HEK293T (cell line): ENCODE measurements at regions not wholly inside any gene's neighbourhood (a gene's known extent, or its start where the extent isn't known, plus 50 kb on each side); places are given as distances from the start of the nearest gene placed in this dataset.

Source experiments
- CTCF ChIA-PET: fragments of 350-600 bp; formaldehyde crosslinking; extraction: SDS; loops from one replicate; lab custom pipeline; 2021; ENCODE audit warnings: antibody characterized with exemption, inconsistent platforms; lab: Yijun Ruan, JAX
- POLR2A ChIA-PET: fragments of 350-600 bp; formaldehyde crosslinking; extraction: SDS; loops from one replicate; lab custom pipeline; 2020; ENCODE audit warnings: antibody characterized with exemption, inconsistent platforms; lab: Yijun Ruan, JAX
- DNase-seq: peaks from one replicate; pipeline ENCODE4 v3.0.0; 2012; ENCODE audit warnings: mixed read lengths; ENCODE audit errors: extremely low spot score
- ARNT ChIP-seq: fragments of 450-650 bp; IDR thresholded peaks from 2 replicates; pipeline ENCODE4 v1.6.1; 2017; ENCODE audit warnings: mild to moderate bottlenecking
- BHLHE40 ChIP-seq: fragments of 450-650 bp; IDR thresholded peaks from 2 replicates; pipeline ENCODE4 v1.6.1; 2016; ENCODE audit warnings: mild to moderate bottlenecking, moderate library complexity, borderline replicate concordance
- CTBP1 ChIP-seq: fragments of 450-650 bp; IDR thresholded peaks from 2 replicates; pipeline ENCODE4 v1.6.1; 2016; ENCODE audit warnings: borderline replicate concordance
- ELF4 ChIP-seq: fragments of 450-650 bp; IDR thresholded peaks from 2 replicates; pipeline ENCODE4 v1.6.1; 2017; ENCODE audit warnings: antibody characterized with exemption
- FOXA1 ChIP-seq: fragments of 450-650 bp; IDR thresholded peaks from 2 replicates; pipeline ENCODE4 v1.6.1; 2016; ENCODE audit warnings: mild to moderate bottlenecking
- FOXK2 ChIP-seq: fragments of 450-650 bp; IDR thresholded peaks from 2 replicates; pipeline ENCODE4 v1.6.1; 2016; ENCODE audit warnings: mild to moderate bottlenecking
- FOXM1 ChIP-seq: fragments of 450-650 bp; IDR thresholded peaks from 2 replicates; pipeline ENCODE4 v1.6.1; 2017; ENCODE audit warnings: mild to moderate bottlenecking, borderline replicate concordance
- HDGF ChIP-seq: fragments of 450-650 bp; IDR thresholded peaks from 2 replicates; pipeline ENCODE4 v1.6.1; 2017; ENCODE audit warnings: antibody characterized with exemption, borderline replicate concordance
- L3MBTL2 ChIP-seq: fragments of 450-650 bp; conservative IDR thresholded peaks from 2 replicates; pipeline ENCODE4 v1.6.1; 2016; ENCODE audit warnings: mild to moderate bottlenecking
- LEF1 ChIP-seq: fragments of 450-650 bp; IDR thresholded peaks from 2 replicates; pipeline ENCODE4 v1.6.1; 2017; ENCODE audit warnings: mild to moderate bottlenecking, borderline replicate concordance
- NFRKB ChIP-seq: fragments of 450-650 bp; IDR thresholded peaks from 2 replicates; pipeline ENCODE4 v1.6.1; 2016; ENCODE audit warnings: mild to moderate bottlenecking, moderate library complexity
- SP1 ChIP-seq: fragments of 450-650 bp; IDR thresholded peaks from 2 replicates; pipeline ENCODE4 v1.6.1; 2017
- SUZ12 ChIP-seq: fragments of 450-650 bp; IDR thresholded peaks from 2 replicates; pipeline ENCODE4 v1.6.1; 2016; ENCODE audit warnings: mild to moderate bottlenecking
- TARDBP ChIP-seq: fragments of 450-650 bp; IDR thresholded peaks from 2 replicates; pipeline ENCODE4 v1.6.1; 2016
- ZNF384 ChIP-seq: fragments of 450-650 bp; IDR thresholded peaks from 2 replicates; pipeline ENCODE4 v1.6.1; 2016
- TF ChIP-seq, protein P1 (sequence below): fragments of 450-650 bp; IDR thresholded peaks from 2 replicates; pipeline ENCODE4 v1.6.1; 2016

- no peak for DNase-seq
- TF ChIP-seq BHLHE40 = no peak
- TF ChIP-seq FOXK2 = no peak
- TF ChIP-seq L3MBTL2 = no peak
- TF ChIP-seq, protein P1, sequence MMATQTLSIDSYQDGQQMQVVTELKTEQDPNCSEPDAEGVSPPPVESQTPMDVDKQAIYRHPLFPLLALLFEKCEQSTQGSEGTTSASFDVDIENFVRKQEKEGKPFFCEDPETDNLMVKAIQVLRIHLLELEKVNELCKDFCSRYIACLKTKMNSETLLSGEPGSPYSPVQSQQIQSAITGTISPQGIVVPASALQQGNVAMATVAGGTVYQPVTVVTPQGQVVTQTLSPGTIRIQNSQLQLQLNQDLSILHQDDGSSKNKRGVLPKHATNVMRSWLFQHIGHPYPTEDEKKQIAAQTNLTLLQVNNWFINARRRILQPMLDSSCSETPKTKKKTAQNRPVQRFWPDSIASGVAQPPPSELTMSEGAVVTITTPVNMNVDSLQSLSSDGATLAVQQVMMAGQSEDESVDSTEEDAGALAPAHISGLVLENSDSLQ = no peak
- no peak for TF ChIP-seq SUZ12
- TF ChIP-seq ZNF384 = no peak
- TF ChIP-seq HDGF = no peak
- TF ChIP-seq TARDBP = no peak
- TF ChIP-seq ARNT = no peak
- ChIA-PET POLR2A (no interaction called here), CTCF (no interaction called here)
Observed at GRCh38 chr5:166324372-166324771, 1967.1 kb upstream of the WWC1 start.

DNA sequence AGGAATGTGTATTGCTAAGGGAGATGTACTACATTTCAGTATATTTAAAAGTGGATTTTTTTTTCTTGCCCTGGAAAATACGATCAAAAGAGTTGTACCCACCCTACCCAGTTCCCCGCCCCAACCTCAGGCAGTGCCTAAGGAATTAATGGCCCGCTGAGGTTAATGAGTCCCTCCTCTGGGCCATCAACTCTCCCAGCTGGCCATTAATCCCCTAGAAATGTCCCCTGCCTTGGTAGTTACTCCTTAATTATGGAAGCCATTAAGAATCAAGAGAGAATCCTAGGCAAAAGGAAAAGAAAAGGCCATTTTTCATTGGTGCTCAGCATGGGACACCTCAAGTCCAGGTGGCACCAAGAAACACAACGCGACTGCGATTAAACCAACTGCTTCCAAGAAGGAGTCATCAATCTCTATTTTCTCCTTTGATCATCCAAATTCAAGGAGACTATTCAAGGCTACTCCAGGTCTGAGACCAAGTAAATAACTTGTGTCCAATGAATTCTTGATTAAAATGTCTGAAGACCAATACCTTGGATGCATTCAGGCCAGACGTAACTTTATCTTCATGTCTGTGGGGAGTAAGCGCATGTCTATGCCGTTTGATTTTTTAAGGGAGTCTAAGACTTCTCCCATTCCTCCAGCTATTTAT, 1962.2 kb upstream of the WWC1 start:
- ChIA-PET CTCF (no interaction called here), POLR2A (no interaction called here)
- TF ChIP-seq CTBP1 = no peak
- TF ChIP-seq, protein P1 = no peak
- TF ChIP-seq TARDBP = no peak
- no peak for TF ChIP-seq L3MBTL2
- no peak for TF ChIP-seq SP1
- TF ChIP-seq ARNT = no peak
- TF ChIP-seq HDGF = no peak
- no peak for DNase-seq

DNA sequence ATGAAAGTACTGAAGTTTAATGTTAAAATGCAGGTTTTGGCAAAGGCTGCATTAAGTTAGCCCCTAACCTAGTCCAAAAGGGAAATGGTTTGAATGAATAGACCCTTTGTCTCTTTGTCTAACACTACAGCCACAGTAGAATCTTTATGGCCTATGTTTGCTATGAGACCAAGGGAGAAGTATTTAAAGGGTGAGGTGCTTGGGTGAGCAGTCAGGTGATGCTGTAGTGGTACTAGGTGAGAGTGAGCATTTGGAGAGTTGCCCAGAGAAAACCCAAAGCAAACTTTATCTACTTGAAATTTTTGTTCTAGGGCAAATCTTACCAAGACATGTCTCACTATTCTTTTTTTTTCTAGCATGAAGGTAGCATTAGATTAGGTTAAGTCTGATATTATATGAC, 1961.4 kb upstream of the WWC1 start:
- CTCF ChIA-PET = no interaction called here
- no peak for TF ChIP-seq HDGF
- no peak for DNase-seq
- POLR2A ChIA-PET = no interaction called here

- POLR2A ChIA-PET = no interaction called here
- no peak for DNase-seq
- TF ChIP-seq ARNT = no peak
- TF ChIP-seq FOXA1 = no peak
- no peak for TF ChIP-seq NFRKB
- TF ChIP-seq FOXK2 = no peak
- no peak for TF ChIP-seq L3MBTL2
- no peak for TF ChIP-seq SP1
- no peak for TF ChIP-seq FOXM1
- no peak for TF ChIP-seq HDGF
- no peak for TF ChIP-seq ZNF384
- no peak for TF ChIP-seq TARDBP
- CTCF ChIA-PET = no interaction called here
Observed at GRCh38 chr5:166331521-166331920, 1959.9 kb upstream of the WWC1 start.

GRCh38 chr5:166338801-166339200, 1952.6 kb upstream of the WWC1 start:
- TF ChIP-seq HDGF (no peak), ARNT (no peak), FOXK2 (no peak)
- CTCF ChIA-PET = no interaction called here
- DNase-seq = no peak
- POLR2A ChIA-PET = no interaction called here

GRCh38 chr5:166340039-166340438, 1951.4 kb upstream of the WWC1 start:
- TF ChIP-seq FOXK2 (no peak), FOXM1 (no peak), LEF1 (no peak), TARDBP (no peak), FOXA1 (no peak), ELF4 (no peak), L3MBTL2 (no peak), NFRKB (no peak), HDGF (no peak)
- ChIA-PET POLR2A (no interaction called here), CTCF (no interaction called here)
- DNase-seq = no peak

DNA sequence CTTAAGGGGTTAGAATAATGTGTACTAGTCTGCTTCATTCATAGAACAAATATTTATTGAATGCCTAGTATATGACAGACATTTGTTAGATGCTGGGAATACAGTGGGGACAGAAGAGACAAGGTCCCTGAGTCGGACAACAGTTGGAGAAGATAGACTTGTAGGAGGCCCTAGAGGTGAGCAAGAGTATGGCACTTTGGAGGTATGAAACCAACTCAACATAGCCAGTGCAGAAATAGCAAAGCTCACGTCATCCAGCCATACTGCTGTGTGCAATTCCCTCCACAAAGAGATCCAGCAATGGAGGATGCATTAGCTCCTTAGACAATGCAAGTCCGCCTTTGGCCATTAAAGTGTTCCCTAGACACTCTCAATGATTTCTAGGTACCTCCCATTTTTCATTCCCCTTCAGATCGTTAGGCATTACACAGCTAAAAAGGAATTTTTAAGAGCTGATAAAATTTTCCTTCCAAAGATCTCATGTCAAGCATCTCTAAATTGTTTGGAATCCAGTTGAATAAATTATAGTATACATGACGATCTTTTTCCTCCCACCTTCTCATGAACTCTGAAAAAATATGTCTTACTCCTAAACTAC, 1949.6 kb upstream of the WWC1 start:
- peak; percentile 27 for DNase-seq
- ChIA-PET CTCF (no interaction called here), POLR2A (no interaction called here)
- TF ChIP-seq CTBP1 (no peak), SUZ12 (no peak), FOXA1 (no peak), L3MBTL2 (no peak), FOXM1 (no peak), ZNF384 (no peak), TARDBP (no peak), BHLHE40 (no peak), FOXK2 (no peak), NFRKB (no peak), ELF4 (no peak), HDGF (no peak), ARNT (no peak)
- TF ChIP-seq, protein P1 = no peak
